SJCRH30 (cell line): ENCODE measurements at regions not wholly inside any gene's neighbourhood (a gene's known extent, or its start where the extent isn't known, plus 50 kb on each side); places are given as distances from the start of the nearest gene placed in this dataset.
"Not testable (repeated sequence)": the region's sequence is repeated elsewhere in the genome, so short reads cannot be mapped to it uniquely, and the experiment has no call there.

ENCODE experiments used
- DNase-seq, 2 experiments: peaks; one replicate each; pipeline ENCODE4 v3.0.0-alpha.2; 2015 to 2020
- H3K27ac ChIP-seq: fragments of 250-450 bp; sonication (Bioruptor Pico); 2 replicates; pipeline ENCODE4 v1.5.1; 2020; ENCODE audit warnings: mild to moderate bottlenecking, moderate library complexity
- H3K27me3 ChIP-seq: fragments of 250-450 bp; sonication (Bioruptor Pico); 2 replicates; pipeline ENCODE4 v1.5.1; 2020; ENCODE audit warnings: mild to moderate bottlenecking, moderate library complexity
- H3K36me3 ChIP-seq: fragments of 250-450 bp; sonication (Bioruptor Pico); 2 replicates; pipeline ENCODE4 v1.5.1; 2020; ENCODE audit warnings: mild to moderate bottlenecking, moderate library complexity
- H3K4me1 ChIP-seq: fragments of 250-450 bp; sonication (Bioruptor Pico); 2 replicates; pipeline ENCODE4 v1.5.1; 2020; ENCODE audit warnings: mild to moderate bottlenecking, moderate library complexity
- H3K4me3 ChIP-seq: fragments of 250-450 bp; sonication (Bioruptor Pico); 2 replicates; pipeline ENCODE4 v1.5.1; 2020; ENCODE audit warnings: mild to moderate bottlenecking, moderate library complexity
- H3K9me3 ChIP-seq: fragments of 250-450 bp; sonication (Bioruptor Pico); replicated peaks from 2 replicates; pipeline ENCODE4 v1.5.1; 2020; ENCODE audit warnings: mild to moderate bottlenecking, moderate library complexity

- Histone ChIP-seq H3K27ac (no peak overlapping the region), H3K9me3 (no peaks in the 10 kb centered on the region), H3K36me3 (no peaks in the 10 kb centered on the region), H3K4me1 (no peaks in the 10 kb centered on the region), H3K27me3 (no peaks in the 10 kb centered on the region), H3K4me3 (no peak overlapping the region)
- DNase-seq = no peak
Observed at GRCh38 chr6:18527836-18528743, 140.9 kb downstream of the RNF144B start.

DNA sequence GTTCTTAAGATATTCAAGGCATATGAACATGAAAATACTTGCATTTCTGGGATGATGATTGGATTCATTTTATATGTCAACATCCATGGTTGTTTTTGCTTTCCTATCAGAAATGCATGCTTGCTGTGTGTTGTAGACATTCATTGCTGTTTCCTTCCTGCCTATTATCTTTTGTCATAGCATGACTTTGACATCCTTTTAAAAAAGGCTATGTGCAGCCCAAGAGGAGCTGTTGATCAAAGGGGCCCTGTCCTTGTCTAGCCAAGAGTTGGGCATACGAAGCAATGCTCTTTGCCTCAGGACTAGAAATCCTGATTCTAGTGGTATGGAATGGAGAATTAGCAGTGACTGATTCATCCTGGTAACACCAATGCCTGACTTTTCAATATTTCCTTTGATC is 143.1 kb downstream of the RNF144B start:
- no peaks in the 10 kb centered on the region for H3K4me1 ChIP-seq
- H3K9me3 ChIP-seq = no peaks in the 10 kb centered on the region
- no peaks in the 10 kb centered on the region for H3K27me3 ChIP-seq
- no peaks in the 10 kb centered on the region for H3K36me3 ChIP-seq
- no peak overlapping the region for H3K27ac ChIP-seq
- DNase-seq = no peak
- no peak overlapping the region for H3K4me3 ChIP-seq

DNA sequence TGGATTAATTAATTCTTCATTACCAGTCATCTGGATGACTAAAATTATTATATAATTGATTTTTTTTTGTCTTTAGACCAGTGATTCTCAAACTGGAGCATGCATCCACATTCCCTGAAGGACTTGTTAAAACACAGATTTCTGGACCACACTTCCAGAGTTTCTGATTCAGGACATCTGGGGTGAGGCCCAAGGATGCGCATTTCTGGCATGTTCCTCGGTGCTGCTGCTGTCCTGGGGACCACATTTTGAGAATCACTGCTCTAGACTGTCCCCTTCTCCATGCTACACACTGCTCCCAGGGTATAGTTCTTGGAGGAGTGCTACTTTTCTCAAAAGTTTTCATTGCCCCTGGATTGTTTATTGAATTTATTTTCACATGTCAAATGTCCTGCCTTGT is 145.0 kb downstream of the RNF144B start:
- Histone ChIP-seq H3K9me3 (no peaks in the 10 kb centered on the region), H3K27ac (no peak overlapping the region), H3K4me1 (no peaks in the 10 kb centered on the region; the same call in 1 of the 2 replicates), H3K27me3 (no peaks in the 10 kb centered on the region), H3K4me3 (no peak overlapping the region), H3K36me3 (no peaks in the 10 kb centered on the region)
- DNase-seq = no peak

- H3K36me3 ChIP-seq = no peaks in the 10 kb centered on the region
- no peaks in the 10 kb centered on the region for H3K9me3 ChIP-seq
- no peaks in the 10 kb centered on the region for H3K27me3 ChIP-seq
- no peak for DNase-seq
- H3K4me3 ChIP-seq = no peak overlapping the region
- H3K27ac ChIP-seq = no peak overlapping the region
- H3K4me1 ChIP-seq = no peaks in the 10 kb centered on the region; the same call in 1 of the 2 replicates
Observed at GRCh38 chr6:18533793-18534192, 146.6 kb downstream of the RNF144B start.

GRCh38 chr6:18536591-18537055 is 149.5 kb downstream of the RNF144B start:
- Histone ChIP-seq H3K9me3 (no peaks in the 10 kb centered on the region), H3K4me1 (no peaks in the 10 kb centered on the region; the same call in 1 of the 2 replicates), H3K36me3 (no peaks in the 10 kb centered on the region), H3K27ac (no peak overlapping the region), H3K4me3 (no peak overlapping the region), H3K27me3 (no peaks in the 10 kb centered on the region)
- peak; percentile 9 to 50 for DNase-seq

DNA sequence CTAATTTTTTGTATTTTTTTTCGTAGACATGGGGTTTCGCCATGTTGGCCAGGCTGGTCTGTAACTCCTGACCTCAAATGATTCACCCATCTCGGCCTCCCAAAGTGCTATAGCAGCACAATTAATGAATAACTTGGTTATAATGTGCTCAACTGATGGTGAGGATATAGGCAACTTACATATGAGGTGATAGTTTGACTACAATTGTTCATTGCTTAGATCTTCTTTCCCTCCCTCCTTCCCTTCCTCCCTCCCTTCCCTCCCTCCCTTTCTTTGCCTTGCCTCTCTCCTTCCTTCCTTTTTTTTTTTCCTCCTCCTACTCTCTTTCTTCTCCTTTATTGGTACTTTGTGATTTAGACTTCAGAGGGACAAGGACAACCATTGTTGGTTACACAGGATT is 151.2 kb downstream of the RNF144B start:
- Histone ChIP-seq H3K27me3 (no peaks in the 10 kb centered on the region), H3K4me3 (no peak overlapping the region), H3K36me3 (no peaks in the 10 kb centered on the region), H3K27ac (no peak overlapping the region), H3K9me3 (no peaks in the 10 kb centered on the region), H3K4me1 (no peaks in the 10 kb centered on the region; the same call in 1 of the 2 replicates)
- no peak for DNase-seq

GRCh38 chr6:18543051-18543450 is 155.9 kb downstream of the RNF144B start:
- Histone ChIP-seq H3K27ac (no peak overlapping the region), H3K4me1 (no peaks in the 10 kb centered on the region), H3K4me3 (no peak overlapping the region), H3K27me3 (no peaks in the 10 kb centered on the region), H3K36me3 (no peaks in the 10 kb centered on the region), H3K9me3 (no peaks in the 10 kb centered on the region)
- DNase-seq = no peak

GRCh38 chr6:18545142-18545541 is 158.0 kb downstream of the RNF144B start:
- H3K36me3 ChIP-seq, H3K27me3 ChIP-seq, H3K4me3 ChIP-seq, H3K27ac ChIP-seq, DNase-seq, H3K4me1 ChIP-seq, H3K9me3 ChIP-seq: not testable (repeated sequence)

GRCh38 chr6:18545726-18546125 is 158.6 kb downstream of the RNF144B start:
- no peaks in the 10 kb centered on the region for H3K27me3 ChIP-seq
- H3K36me3 ChIP-seq = no peaks in the 10 kb centered on the region
- H3K4me1 ChIP-seq = no peaks in the 10 kb centered on the region
- DNase-seq = no peak
- no peaks in the 10 kb centered on the region for H3K9me3 ChIP-seq
- no peak overlapping the region for H3K4me3 ChIP-seq
- H3K27ac ChIP-seq = no peak overlapping the region

DNA sequence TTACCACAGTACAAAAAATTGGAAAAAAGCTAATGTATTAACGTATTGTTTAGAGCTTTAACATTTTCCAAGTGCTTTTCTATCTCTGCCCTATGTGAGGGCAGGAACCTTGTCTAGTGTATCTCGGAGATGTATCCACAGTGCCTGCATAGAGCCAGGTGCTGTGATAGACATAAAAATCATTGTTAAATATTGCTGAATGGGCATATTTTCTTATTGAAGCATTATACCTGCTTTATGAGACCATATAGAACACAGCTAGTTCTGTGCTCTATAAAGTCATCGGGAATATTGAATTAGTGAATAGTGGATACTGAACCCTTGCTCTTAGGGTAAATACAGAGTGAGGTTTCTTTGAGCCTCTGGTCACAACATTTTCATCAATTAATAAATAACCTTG is 163.0 kb downstream of the RNF144B start:
- H3K27ac ChIP-seq = no peak overlapping the region
- no peak overlapping the region for H3K4me3 ChIP-seq
- no peaks in the 10 kb centered on the region for H3K4me1 ChIP-seq
- no peaks in the 10 kb centered on the region for H3K36me3 ChIP-seq
- no peak for DNase-seq
- H3K27me3 ChIP-seq = no peaks in the 10 kb centered on the region
- H3K9me3 ChIP-seq = no peaks in the 10 kb centered on the region

- H3K9me3 ChIP-seq = no peaks in the 10 kb centered on the region
Observed at GRCh38 chr6:18551228-18551627, 164.1 kb downstream of the RNF144B start.

GRCh38 chr6:18555750-18556149 is 168.6 kb downstream of the RNF144B start:
- Histone ChIP-seq H3K27me3 (no peaks in the 10 kb centered on the region), H3K4me3 (no peak overlapping the region), H3K36me3 (no peaks in the 10 kb centered on the region), H3K27ac (no peak overlapping the region), H3K4me1 (no peaks in the 10 kb centered on the region), H3K9me3 (no peaks in the 10 kb centered on the region)
- no peak for DNase-seq

More at GRCh38 chr6:18551228-18551627, 164.1 kb downstream of the RNF144B start:
- no peaks in the 10 kb centered on the region for H3K36me3 ChIP-seq
- no peak for DNase-seq
- no peak overlapping the region for H3K27ac ChIP-seq
- no peaks in the 10 kb centered on the region for H3K27me3 ChIP-seq
- H3K4me1 ChIP-seq = no peaks in the 10 kb centered on the region
- H3K4me3 ChIP-seq = no peak overlapping the region

- no peak for DNase-seq
- Histone ChIP-seq H3K27me3 (no peaks in the 10 kb centered on the region), H3K27ac (no peak overlapping the region)
Observed at GRCh38 chr6:18561037-18561750, 174.0 kb downstream of the RNF144B start.

GRCh38 chr6:18562726-18563125 is 175.6 kb downstream of the RNF144B start:
- no peaks in the 10 kb centered on the region for H3K9me3 ChIP-seq
- H3K36me3 ChIP-seq = no peaks in the 10 kb centered on the region
- no peak overlapping the region for H3K4me3 ChIP-seq
- no peak for DNase-seq
- H3K27me3 ChIP-seq = no peaks in the 10 kb centered on the region
- H3K4me1 ChIP-seq = no peaks in the 10 kb centered on the region
- no peak overlapping the region for H3K27ac ChIP-seq

More at GRCh38 chr6:18561037-18561750, 174.0 kb downstream of the RNF144B start:
- H3K36me3 ChIP-seq = no peaks in the 10 kb centered on the region
- H3K9me3 ChIP-seq = no peaks in the 10 kb centered on the region
- H3K4me3 ChIP-seq = no peak overlapping the region
- no peaks in the 10 kb centered on the region for H3K4me1 ChIP-seq

DNA sequence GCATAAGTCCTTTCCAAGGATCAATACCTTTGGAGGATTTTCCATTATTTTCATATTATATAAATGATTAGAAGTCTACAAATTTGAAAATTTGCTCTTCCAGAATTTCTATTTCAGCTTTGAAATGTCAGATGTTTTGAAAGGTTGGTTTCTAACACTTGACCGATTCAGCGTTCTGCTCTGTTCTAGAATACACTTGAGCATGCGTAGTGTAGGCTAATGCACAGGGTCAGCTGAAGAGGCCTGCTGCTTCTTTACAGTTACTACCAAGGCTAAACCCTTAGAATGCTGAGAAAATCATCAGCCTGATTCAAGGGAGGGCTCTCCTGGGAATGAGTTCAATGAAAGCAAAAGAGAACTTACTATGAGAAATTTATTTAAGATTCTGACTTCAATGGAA is 177.6 kb downstream of the RNF144B start:
- Histone ChIP-seq H3K27ac (no peak overlapping the region), H3K4me3 (no peak overlapping the region), H3K4me1 (no peaks in the 10 kb centered on the region), H3K27me3 (no peaks in the 10 kb centered on the region), H3K36me3 (no peaks in the 10 kb centered on the region), H3K9me3 (no peaks in the 10 kb centered on the region)
- DNase-seq = no peak
